HEK293T (cell line): ENCODE measurements at regions not wholly inside any gene's neighbourhood (a gene's known extent, or its start where the extent isn't known, plus 50 kb on each side); places are given as distances from the start of the nearest gene placed in this dataset.

ENCODE experiments used
- CTCF ChIA-PET: fragments of 350-600 bp; formaldehyde crosslinking; extraction: SDS; loops from one replicate; lab custom pipeline; 2021; ENCODE audit warnings: antibody characterized with exemption, inconsistent platforms; lab: Yijun Ruan, JAX
- POLR2A ChIA-PET: fragments of 350-600 bp; formaldehyde crosslinking; extraction: SDS; loops from one replicate; lab custom pipeline; 2020; ENCODE audit warnings: antibody characterized with exemption, inconsistent platforms; lab: Yijun Ruan, JAX
- DNase-seq: peaks from one replicate; pipeline ENCODE4 v3.0.0; 2012; ENCODE audit warnings: mixed read lengths; ENCODE audit errors: extremely low spot score
- ARNT ChIP-seq: fragments of 450-650 bp; IDR thresholded peaks from 2 replicates; pipeline ENCODE4 v1.6.1; 2017; ENCODE audit warnings: mild to moderate bottlenecking
- BHLHE40 ChIP-seq: fragments of 450-650 bp; IDR thresholded peaks from 2 replicates; pipeline ENCODE4 v1.6.1; 2016; ENCODE audit warnings: mild to moderate bottlenecking, moderate library complexity, borderline replicate concordance
- CTBP1 ChIP-seq: fragments of 450-650 bp; IDR thresholded peaks from 2 replicates; pipeline ENCODE4 v1.6.1; 2016; ENCODE audit warnings: borderline replicate concordance
- ELF4 ChIP-seq: fragments of 450-650 bp; IDR thresholded peaks from 2 replicates; pipeline ENCODE4 v1.6.1; 2017; ENCODE audit warnings: antibody characterized with exemption
- FOXA1 ChIP-seq: fragments of 450-650 bp; IDR thresholded peaks from 2 replicates; pipeline ENCODE4 v1.6.1; 2016; ENCODE audit warnings: mild to moderate bottlenecking
- FOXK2 ChIP-seq: fragments of 450-650 bp; IDR thresholded peaks from 2 replicates; pipeline ENCODE4 v1.6.1; 2016; ENCODE audit warnings: mild to moderate bottlenecking
- FOXM1 ChIP-seq: fragments of 450-650 bp; IDR thresholded peaks from 2 replicates; pipeline ENCODE4 v1.6.1; 2017; ENCODE audit warnings: mild to moderate bottlenecking, borderline replicate concordance
- HDGF ChIP-seq: fragments of 450-650 bp; IDR thresholded peaks from 2 replicates; pipeline ENCODE4 v1.6.1; 2017; ENCODE audit warnings: antibody characterized with exemption, borderline replicate concordance
- L3MBTL2 ChIP-seq: fragments of 450-650 bp; conservative IDR thresholded peaks from 2 replicates; pipeline ENCODE4 v1.6.1; 2016; ENCODE audit warnings: mild to moderate bottlenecking
- LEF1 ChIP-seq: fragments of 450-650 bp; IDR thresholded peaks from 2 replicates; pipeline ENCODE4 v1.6.1; 2017; ENCODE audit warnings: mild to moderate bottlenecking, borderline replicate concordance
- NFRKB ChIP-seq: fragments of 450-650 bp; IDR thresholded peaks from 2 replicates; pipeline ENCODE4 v1.6.1; 2016; ENCODE audit warnings: mild to moderate bottlenecking, moderate library complexity
- SP1 ChIP-seq: fragments of 450-650 bp; IDR thresholded peaks from 2 replicates; pipeline ENCODE4 v1.6.1; 2017
- SUZ12 ChIP-seq: fragments of 450-650 bp; IDR thresholded peaks from 2 replicates; pipeline ENCODE4 v1.6.1; 2016; ENCODE audit warnings: mild to moderate bottlenecking
- TARDBP ChIP-seq: fragments of 450-650 bp; IDR thresholded peaks from 2 replicates; pipeline ENCODE4 v1.6.1; 2016
- ZNF384 ChIP-seq: fragments of 450-650 bp; IDR thresholded peaks from 2 replicates; pipeline ENCODE4 v1.6.1; 2016
- TF ChIP-seq, protein P1 (sequence below): fragments of 450-650 bp; IDR thresholded peaks from 2 replicates; pipeline ENCODE4 v1.6.1; 2016

DNA sequence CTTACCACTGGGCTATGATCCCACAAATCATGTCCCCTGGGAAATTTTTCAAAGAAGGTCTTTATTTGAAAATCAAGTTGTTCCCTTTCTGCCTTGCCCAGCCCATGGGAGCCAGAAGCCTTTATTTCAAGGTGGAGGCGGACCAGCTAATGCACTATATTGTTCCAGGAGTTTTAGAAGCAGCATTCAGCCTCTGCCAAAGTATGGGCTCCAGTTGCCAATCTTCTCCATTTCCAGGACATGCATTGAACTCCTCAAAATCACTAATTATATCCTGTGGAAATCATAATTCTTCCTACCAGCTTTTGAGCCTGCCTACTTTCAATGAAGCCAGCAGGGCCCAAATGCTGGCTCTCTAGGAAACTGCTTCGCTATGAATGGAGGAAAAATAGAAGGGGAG is 195.8 kb downstream of the RAD51AP2 start:
- TF ChIP-seq TARDBP (no peak), SUZ12 (no peak), FOXK2 (no peak), BHLHE40 (no peak), L3MBTL2 (no peak), ARNT (no peak), LEF1 (no peak)
- POLR2A ChIA-PET, result no interaction called here
- CTCF ChIA-PET, result no interaction called here
- DNase-seq, result no peak

DNA sequence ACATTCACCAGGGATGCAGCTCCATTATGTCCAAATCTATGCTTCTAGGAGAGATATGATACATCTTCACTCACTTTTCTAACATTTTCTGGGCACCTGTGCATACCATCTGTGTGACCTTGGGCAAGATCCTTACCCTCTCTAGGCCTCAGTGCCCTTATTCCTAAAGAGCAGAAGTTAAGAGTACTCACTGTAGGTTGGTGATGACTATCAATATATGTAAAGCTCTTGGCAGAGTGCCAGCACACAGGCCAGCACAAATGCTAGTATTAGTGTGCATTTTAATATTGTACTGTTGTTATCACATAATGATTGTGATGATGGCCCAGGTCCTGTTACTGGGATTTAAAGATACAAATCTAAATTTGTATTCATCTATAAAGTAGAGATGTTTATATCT is 199.2 kb downstream of the RAD51AP2 start:
- POLR2A ChIA-PET, result no interaction called here
- TF ChIP-seq ZNF384 (no peak), ARNT (no peak), LEF1 (no peak), L3MBTL2 (no peak), FOXA1 (no peak), HDGF (no peak), FOXK2 (no peak), ELF4 (no peak), SP1 (no peak), SUZ12 (no peak), TARDBP (no peak), CTBP1 (no peak), NFRKB (no peak), BHLHE40 (no peak), FOXM1 (no peak)
- TF ChIP-seq, protein P1, sequence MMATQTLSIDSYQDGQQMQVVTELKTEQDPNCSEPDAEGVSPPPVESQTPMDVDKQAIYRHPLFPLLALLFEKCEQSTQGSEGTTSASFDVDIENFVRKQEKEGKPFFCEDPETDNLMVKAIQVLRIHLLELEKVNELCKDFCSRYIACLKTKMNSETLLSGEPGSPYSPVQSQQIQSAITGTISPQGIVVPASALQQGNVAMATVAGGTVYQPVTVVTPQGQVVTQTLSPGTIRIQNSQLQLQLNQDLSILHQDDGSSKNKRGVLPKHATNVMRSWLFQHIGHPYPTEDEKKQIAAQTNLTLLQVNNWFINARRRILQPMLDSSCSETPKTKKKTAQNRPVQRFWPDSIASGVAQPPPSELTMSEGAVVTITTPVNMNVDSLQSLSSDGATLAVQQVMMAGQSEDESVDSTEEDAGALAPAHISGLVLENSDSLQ, result no peak
- no peak for DNase-seq
- CTCF ChIA-PET, result no interaction called here

DNA sequence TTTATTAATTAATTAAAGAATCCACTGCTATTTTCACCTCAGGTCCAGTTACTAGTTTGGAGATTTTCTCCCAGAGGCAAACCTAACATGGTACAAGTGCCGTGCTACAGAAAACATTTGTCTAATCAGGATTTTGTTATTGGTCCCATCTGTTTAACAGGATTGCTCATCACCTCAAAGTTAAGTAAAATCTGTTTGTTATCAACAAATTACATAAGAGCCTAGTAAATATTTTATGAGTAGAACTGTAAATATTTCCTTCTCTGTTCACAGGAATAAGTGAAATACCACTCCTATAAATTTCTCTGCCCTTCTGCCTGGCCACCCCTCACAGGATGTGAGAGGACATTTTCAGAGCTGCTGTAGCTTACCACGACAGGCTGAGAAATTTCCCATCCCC is 200.2 kb downstream of the RAD51AP2 start:
- TF ChIP-seq ELF4 (no peak), FOXK2 (no peak), TARDBP (no peak), ARNT (no peak), BHLHE40 (no peak), FOXA1 (no peak), LEF1 (no peak), HDGF (no peak), SUZ12 (no peak), FOXM1 (no peak), SP1 (no peak), ZNF384 (no peak), NFRKB (no peak), L3MBTL2 (no peak), CTBP1 (no peak)
- TF ChIP-seq, protein P1, result no peak
- POLR2A ChIA-PET, result no interaction called here
- CTCF ChIA-PET, result no interaction called here
- no peak for DNase-seq

DNA sequence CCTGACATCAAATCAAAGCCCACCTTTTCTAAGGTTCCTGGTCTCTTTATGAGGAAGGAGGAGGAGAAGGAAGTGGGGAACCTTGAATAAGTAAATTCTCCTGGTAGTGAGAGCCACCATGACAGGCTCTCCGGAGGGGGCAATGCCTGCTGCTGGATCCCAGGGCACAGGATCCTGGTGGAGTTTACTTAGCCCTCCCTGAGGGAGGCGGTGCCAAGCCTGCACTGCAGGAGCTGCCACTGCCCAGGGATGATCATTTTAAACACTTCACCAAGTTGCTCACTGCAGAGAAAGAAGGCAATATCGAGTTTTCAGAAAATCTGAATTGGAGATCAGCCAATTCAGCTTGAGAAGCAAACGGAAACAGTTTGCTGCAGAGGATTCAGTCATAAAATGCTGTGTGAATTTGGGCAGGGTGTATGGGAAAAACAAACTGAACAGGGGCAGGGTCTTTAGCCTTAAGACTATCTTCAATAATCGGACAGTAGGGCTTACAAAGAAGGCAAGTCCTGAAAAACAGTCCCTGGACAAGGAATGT is 200.7 kb downstream of the RAD51AP2 start:
- POLR2A ChIA-PET, result no interaction called here
- DNase-seq, result no peak
- TF ChIP-seq CTBP1, result no peak
- no peak for TF ChIP-seq ZNF384
- no peak for TF ChIP-seq BHLHE40
- TF ChIP-seq, protein P1, result no peak
- TF ChIP-seq SUZ12, result no peak
- no peak for TF ChIP-seq FOXM1
- TF ChIP-seq L3MBTL2, result no peak
- TF ChIP-seq LEF1, result no peak
- no peak for TF ChIP-seq ARNT
- no peak for TF ChIP-seq NFRKB
- TF ChIP-seq FOXA1, result no peak
- TF ChIP-seq HDGF, result no peak
- no peak for TF ChIP-seq TARDBP
- CTCF ChIA-PET, result no interaction called here

DNA sequence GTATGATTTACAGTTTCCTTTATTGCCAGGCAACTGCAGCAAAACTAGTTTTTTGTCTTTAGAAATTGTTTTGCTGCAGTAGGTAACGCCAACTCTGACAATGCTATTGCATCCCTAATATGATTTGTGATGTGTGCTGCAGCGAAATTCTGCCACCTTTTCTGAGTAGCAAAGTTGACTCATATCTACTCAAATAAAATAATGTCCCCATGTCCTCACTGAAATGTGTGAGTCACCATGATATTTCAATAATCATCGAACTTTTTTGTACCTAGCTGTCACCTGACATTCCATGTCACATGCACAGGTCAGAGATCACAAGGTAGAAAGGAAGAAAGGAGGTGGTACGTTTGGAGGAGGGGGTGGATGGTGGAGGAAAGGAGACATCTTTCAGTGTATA is 205.0 kb downstream of the RAD51AP2 start:
- CTCF ChIA-PET, result no interaction called here
- no peak for DNase-seq
- POLR2A ChIA-PET, result interaction anchor here (0.6 kb wide), 1 partner anchor 12 kb away, joined by 3 read pairs; no protein-coding TSS in a partner anchor
- TF ChIP-seq FOXM1, result no peak
- no peak for TF ChIP-seq ARNT
- no peak for TF ChIP-seq FOXK2
- TF ChIP-seq CTBP1, result no peak
- no peak for TF ChIP-seq L3MBTL2
- TF ChIP-seq, protein P1, result no peak
- TF ChIP-seq FOXA1, result no peak

DNA sequence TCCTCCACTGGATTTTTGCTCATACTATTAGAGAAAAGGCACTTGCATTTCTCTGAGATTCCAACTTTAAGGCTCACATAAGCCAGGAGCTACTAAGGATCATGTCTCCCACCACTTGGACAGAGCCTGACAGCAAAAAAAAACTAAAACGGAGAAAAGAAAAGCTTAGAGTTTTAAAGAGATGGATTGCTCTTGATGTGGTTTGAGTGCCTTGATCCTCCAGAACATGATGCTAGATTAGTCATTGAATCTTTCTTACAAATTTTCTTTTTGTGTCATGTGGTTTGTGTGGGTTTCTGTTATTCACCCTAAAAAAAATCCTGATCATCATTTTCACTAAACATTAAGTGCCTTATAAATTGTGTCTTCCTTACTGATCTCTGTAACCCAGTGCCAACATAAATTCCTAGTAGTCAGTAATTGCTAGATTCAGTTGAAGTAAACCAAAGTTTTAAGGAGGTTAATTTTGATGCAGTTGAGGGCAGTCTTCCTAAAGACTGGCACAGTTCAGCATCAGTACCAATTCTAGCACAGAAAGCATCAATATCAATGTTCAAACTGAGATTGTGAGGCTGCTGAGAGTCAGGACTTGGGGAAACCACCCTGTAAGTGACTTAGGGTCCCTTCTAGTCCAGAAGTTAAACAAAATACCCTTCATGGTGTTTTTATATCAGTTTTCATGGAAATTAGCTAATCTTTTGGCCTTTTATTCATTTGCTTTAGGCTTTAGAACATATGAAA is 206.3 kb downstream of the RAD51AP2 start:
- DNase-seq, result no peak
- POLR2A ChIA-PET, result no interaction called here
- CTCF ChIA-PET, result no interaction called here
- TF ChIP-seq, protein P1, result no peak
- TF ChIP-seq FOXK2 (no peak), ZNF384 (no peak), ELF4 (no peak), FOXM1 (no peak), CTBP1 (no peak), NFRKB (no peak), HDGF (no peak), LEF1 (no peak), TARDBP (no peak), SP1 (no peak), FOXA1 (no peak), L3MBTL2 (no peak), BHLHE40 (no peak)
